ENCODE measurements at regions not wholly inside any gene's neighbourhood (a gene's known extent, or its start where the extent isn't known, plus 50 kb on each side); places are given as distances from the start of the nearest gene placed in this dataset.

DNA sequence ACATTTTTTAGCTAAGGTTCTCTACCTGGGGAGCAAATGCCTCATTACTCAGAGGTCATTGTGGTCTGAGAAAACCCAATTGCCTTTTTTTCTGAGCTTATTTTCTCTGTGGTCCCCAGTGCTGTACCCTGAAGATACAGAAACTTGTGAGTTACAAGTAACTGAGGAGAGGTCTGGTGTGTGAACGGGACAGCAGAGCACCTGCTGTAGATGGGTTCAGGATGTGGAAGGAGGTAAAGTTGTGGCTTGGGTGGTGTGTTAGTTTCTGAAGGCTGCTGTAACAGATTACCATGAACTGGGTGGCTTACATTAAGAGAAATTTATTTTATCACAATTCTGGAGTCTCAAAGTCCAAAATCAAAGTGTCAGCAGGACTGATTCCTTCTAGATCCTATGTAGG is 449.1 kb upstream of the NRP1 start:
- 80% methylated on average over 1 of the region's 1 CpG for WGBS (ENCODE audit: insufficient coverage, low coverage, low lambda C conversion rate, missing lambda C conversion rate)
- DNase-seq = no peak

DNA sequence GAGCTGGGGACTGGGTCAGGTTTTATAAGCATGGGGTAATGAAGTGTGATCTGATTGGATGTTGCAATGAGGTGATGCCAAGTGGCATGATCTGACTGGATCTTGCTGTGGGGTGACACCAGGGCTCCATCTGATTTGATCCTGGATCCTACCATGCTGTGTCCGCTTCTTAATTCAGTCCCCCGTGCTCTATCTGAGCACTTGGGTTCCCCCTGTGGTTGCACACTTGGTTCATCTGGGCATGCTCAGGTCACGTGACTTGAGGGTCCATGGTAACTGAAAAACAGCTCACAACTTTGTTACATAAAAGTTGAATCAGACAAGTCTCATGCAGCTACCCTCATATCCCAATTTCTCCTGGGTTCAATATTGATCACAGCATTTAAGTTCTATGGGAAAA is 448.6 kb upstream of the NRP1 start:
- H3K27ac ChIP-seq = no peak overlapping the region
- H3K9me3 ChIP-seq = no peaks in the 10 kb centered on the region
- no peak overlapping the region for H3K4me3 ChIP-seq
- ATAC-seq (no peak), DNase-seq (no peak)
- no peaks in the 10 kb centered on the region for H3K4me1 ChIP-seq
- TF ChIP-seq, protein P1, sequence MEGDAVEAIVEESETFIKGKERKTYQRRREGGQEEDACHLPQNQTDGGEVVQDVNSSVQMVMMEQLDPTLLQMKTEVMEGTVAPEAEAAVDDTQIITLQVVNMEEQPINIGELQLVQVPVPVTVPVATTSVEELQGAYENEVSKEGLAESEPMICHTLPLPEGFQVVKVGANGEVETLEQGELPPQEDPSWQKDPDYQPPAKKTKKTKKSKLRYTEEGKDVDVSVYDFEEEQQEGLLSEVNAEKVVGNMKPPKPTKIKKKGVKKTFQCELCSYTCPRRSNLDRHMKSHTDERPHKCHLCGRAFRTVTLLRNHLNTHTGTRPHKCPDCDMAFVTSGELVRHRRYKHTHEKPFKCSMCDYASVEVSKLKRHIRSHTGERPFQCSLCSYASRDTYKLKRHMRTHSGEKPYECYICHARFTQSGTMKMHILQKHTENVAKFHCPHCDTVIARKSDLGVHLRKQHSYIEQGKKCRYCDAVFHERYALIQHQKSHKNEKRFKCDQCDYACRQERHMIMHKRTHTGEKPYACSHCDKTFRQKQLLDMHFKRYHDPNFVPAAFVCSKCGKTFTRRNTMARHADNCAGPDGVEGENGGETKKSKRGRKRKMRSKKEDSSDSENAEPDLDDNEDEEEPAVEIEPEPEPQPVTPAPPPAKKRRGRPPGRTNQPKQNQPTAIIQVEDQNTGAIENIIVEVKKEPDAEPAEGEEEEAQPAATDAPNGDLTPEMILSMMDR (IDR thresholded peaks at IDR 0.05) = no peak
- TF ChIP-seq POLR2A (IDR thresholded peaks at IDR 0.05) = no peak
- intact Hi-C loops (cut with DNase I) = no loop called here
- no CpG with 5 or more reads among the region's 3 CpGs for WGBS (ENCODE audit: insufficient coverage, low coverage, low lambda C conversion rate, missing lambda C conversion rate)
- H3K36me3 ChIP-seq = no peaks in the 10 kb centered on the region
- H3K27me3 ChIP-seq = no peaks in the 10 kb centered on the region

More for the DNA sequence above, 449.1 kb upstream of the NRP1 start:
- ATAC-seq = no peak
- no peaks in the 10 kb centered on the region for H3K27me3 ChIP-seq
- no peaks in the 10 kb centered on the region for H3K36me3 ChIP-seq
- H3K9me3 ChIP-seq = no peaks in the 10 kb centered on the region
- H3K4me3 ChIP-seq = no peak overlapping the region
- intact Hi-C loops (cut with DNase I) = no loop called here
- no peaks in the 10 kb centered on the region for H3K4me1 ChIP-seq
- H3K27ac ChIP-seq = no peak overlapping the region
- TF ChIP-seq, protein P1 (IDR thresholded peaks at IDR 0.05) = no peak
- no peak for TF ChIP-seq POLR2A (IDR thresholded peaks at IDR 0.05)

DNA sequence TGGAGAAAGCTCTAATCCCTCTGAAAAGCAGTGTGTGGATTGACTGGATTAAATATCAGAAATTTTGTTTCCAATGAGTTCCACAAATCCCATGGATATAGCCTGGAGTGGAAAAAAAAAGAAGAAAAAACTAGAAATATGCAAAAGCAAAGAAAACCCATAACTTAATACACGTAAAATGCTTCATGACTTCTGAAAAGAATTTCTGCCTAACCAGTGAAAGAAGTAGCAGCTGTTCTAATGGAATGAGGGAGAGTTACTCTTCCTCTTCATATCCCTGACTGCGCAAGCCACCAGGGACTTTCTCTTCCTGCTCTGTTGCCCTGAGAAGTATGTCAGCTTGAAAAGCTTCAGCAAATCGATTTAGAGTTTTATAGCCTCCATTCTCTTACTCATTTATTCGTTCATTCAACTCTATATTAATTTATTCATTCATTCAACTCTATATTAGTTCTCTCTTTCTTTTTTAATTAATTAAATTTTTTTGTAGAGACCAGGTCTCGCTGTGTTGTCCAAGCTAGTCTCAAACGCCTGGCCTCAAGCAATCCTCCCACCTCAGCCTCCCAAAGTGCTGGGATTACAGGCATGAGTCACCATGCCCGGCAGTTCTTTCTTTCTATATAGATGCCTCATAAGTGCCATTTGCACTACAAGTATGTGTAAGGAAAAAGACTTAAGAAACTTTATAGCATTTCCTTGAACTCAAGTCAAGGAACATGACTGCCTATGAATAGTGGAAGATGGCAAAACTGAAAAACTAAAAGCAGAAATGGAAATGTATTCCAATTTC is 447.3 kb upstream of the NRP1 start:
- DNase-seq = no peak
- Histone ChIP-seq H3K36me3 (no peaks in the 10 kb centered on the region), H3K27ac (no peak overlapping the region), H3K4me1 (no peaks in the 10 kb centered on the region), H3K4me3 (no peak overlapping the region), H3K9me3 (no peaks in the 10 kb centered on the region), H3K27me3 (no peaks in the 10 kb centered on the region)
- no peak for ATAC-seq
- 70% methylated on average over 6 of the region's 7 CpGs for WGBS (ENCODE audit: insufficient coverage, low coverage, low lambda C conversion rate, missing lambda C conversion rate)
- intact Hi-C loops (cut with DNase I) = no loop called here
- TF ChIP-seq POLR2A (IDR thresholded peaks at IDR 0.05) = no peak
- TF ChIP-seq, protein P1 (IDR thresholded peaks at IDR 0.05) = no peak

DNA sequence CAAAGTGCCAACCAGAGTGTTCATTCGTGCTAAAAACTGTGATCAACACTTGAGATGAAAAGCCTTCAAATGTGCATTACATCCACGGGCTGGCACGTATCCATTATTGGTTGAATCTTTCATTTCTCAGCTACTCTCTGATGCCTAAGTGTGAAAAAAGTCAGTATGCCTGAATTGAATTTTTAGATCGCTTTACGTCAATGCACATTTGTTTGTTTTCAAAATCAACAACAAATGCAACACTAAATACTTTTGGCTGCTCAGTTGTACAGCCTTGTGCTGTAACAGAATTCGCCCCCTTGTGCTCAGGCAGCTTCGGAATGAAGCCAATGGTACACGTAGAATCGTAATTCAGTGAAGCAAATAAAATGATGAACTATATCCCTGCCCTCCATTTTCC is 446.5 kb upstream of the NRP1 start:
- no peaks in the 10 kb centered on the region for H3K27me3 ChIP-seq
- intact Hi-C loops (cut with DNase I) = no loop called here
- no peak for TF ChIP-seq POLR2A (IDR thresholded peaks at IDR 0.05)
- TF ChIP-seq, protein P1 (IDR thresholded peaks at IDR 0.05) = no peak
- no peaks in the 10 kb centered on the region for H3K9me3 ChIP-seq
- DNase-seq (no peak), ATAC-seq (no peak)
- no peaks in the 10 kb centered on the region for H3K4me1 ChIP-seq
- no peak overlapping the region for H3K4me3 ChIP-seq
- H3K27ac ChIP-seq = no peak overlapping the region
- no peaks in the 10 kb centered on the region for H3K36me3 ChIP-seq
- WGBS (ENCODE audit: insufficient coverage, low coverage, low lambda C conversion rate, missing lambda C conversion rate) = 85% methylated on average over 9 of the region's 9 CpGs

Data from right lobe of liver (tissue), 6 donors.